Muscle layer of colon (tissue), 2 donors: ENCODE measurements at regions not wholly inside any gene's neighbourhood (a gene's known extent, or its start where the extent isn't known, plus 50 kb on each side); places are given as distances from the start of the nearest gene placed in this dataset.

Source experiments
- H3K27ac ChIP-seq: one replicate; pipeline ENCODE4 v1.7.0; 2013; ENCODE audit warnings: low read depth, mild to moderate bottlenecking, low read length, moderate library complexity
- H3K27me3 ChIP-seq, 2 donors: one replicate each; pipeline ENCODE4 v1.7.0; 2013; ENCODE audit warnings: low read length in 2 of 2, mild to moderate bottlenecking in 2 of 2; ENCODE audit not compliant: insufficient read depth in 2 of 2, control insufficient read depth in 1 of 2
- H3K36me3 ChIP-seq: one replicate; pipeline ENCODE4 v1.7.0; 2013; ENCODE audit warnings: mild to moderate bottlenecking, low read length; ENCODE audit not compliant: insufficient read depth
- H3K4me1 ChIP-seq: one replicate; pipeline ENCODE4 v1.7.0; 2013; ENCODE audit warnings: mild to moderate bottlenecking, low read length; ENCODE audit not compliant: insufficient read depth
- H3K4me3 ChIP-seq, 2 donors: one replicate each; pipeline ENCODE4 v1.7.0; 2013; ENCODE audit warnings: low read length in 2 of 2, low read depth in 1 of 2, mild to moderate bottlenecking in 1 of 2, moderate library complexity in 1 of 2
- H3K9ac ChIP-seq: one replicate; pipeline ENCODE4 v1.7.0; 2013; ENCODE audit warnings: low read length
- H3K9me3 ChIP-seq: one replicate; pipeline ENCODE4 v1.7.0; 2013; ENCODE audit warnings: mild to moderate bottlenecking, low read length
- donor health status: abdominal sarcoma.
- donor health status: Adenocarcinoma of cecum.

- Histone ChIP-seq H3K9me3 (no peaks in the 10 kb centered on the region), H3K9ac (no peak overlapping the region), H3K4me3 (no peak overlapping the region), H3K27ac (no peak overlapping the region), H3K4me1 (no peaks in the 10 kb centered on the region), H3K27me3 (no peaks in the 10 kb centered on the region), H3K36me3 (no peaks in the 10 kb centered on the region)
Measured at GRCh38 chr1:67991546-67991945, 58.9 kb downstream of the DIRAS3 start.

GRCh38 chr1:67988066-67988465 lies 62.4 kb downstream of the DIRAS3 start:
- no peaks in the 10 kb centered on the region for H3K9me3 ChIP-seq
- H3K4me1 ChIP-seq, result no peaks in the 10 kb centered on the region
- H3K4me3 ChIP-seq, result no peak overlapping the region
- H3K36me3 ChIP-seq, result no peaks in the 10 kb centered on the region
- no peak overlapping the region for H3K27ac ChIP-seq
- H3K9ac ChIP-seq, result no peak overlapping the region
- H3K27me3 ChIP-seq, result no peaks in the 10 kb centered on the region

DNA sequence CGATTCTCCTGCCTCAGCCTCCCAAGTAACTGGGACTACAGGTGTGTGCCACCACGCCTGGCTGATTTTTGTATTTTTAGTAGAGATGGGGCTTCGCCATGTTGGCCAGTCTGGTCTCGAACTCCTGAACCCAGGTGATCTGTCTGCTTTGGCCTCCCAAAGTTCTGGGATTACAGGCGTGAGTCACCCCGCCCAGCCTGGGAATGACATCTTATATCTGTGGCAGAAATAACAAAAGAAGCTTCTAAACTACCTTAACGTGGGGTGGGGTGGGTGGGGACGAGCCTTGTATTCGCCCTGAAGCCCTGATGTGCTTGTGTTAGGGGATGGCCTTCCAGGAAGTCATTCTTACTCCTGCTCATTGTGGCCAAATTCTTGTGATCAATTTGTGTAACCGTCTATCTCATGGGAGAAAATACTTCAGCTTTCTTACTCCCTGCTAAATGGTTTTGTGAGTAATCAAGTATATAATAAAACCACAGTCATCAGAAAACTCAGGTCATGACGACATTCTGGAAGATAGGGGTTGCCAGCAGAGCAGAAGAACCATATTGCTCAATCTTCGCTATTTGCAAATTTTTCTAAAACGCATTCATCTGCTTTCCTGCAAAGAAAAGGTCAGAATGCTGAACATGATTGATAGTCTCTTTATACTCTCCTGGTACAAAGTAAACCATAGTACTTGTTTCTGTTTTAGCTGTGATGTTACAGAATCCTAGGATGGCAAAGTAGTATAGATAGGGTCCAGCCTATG lies 63.2 kb downstream of the DIRAS3 start:
- Histone ChIP-seq H3K9ac (no peak overlapping the region), H3K9me3 (no peaks in the 10 kb centered on the region), H3K27ac (no peak overlapping the region)

GRCh38 chr1:67983867-67984266 lies 66.6 kb downstream of the DIRAS3 start:
- Histone ChIP-seq H3K27me3 (no peaks in the 10 kb centered on the region), H3K9me3 (no peaks in the 10 kb centered on the region), H3K9ac (no peak overlapping the region), H3K4me1 (no peaks in the 10 kb centered on the region), H3K36me3 (no peaks in the 10 kb centered on the region), H3K4me3 (no peak overlapping the region), H3K27ac (no peak overlapping the region)

More for the DNA sequence above, 63.2 kb downstream of the DIRAS3 start:
- Histone ChIP-seq H3K4me1 (no peaks in the 10 kb centered on the region), H3K4me3 (no peak overlapping the region), H3K36me3 (no peaks in the 10 kb centered on the region), H3K27me3 (no peaks in the 10 kb centered on the region)

DNA sequence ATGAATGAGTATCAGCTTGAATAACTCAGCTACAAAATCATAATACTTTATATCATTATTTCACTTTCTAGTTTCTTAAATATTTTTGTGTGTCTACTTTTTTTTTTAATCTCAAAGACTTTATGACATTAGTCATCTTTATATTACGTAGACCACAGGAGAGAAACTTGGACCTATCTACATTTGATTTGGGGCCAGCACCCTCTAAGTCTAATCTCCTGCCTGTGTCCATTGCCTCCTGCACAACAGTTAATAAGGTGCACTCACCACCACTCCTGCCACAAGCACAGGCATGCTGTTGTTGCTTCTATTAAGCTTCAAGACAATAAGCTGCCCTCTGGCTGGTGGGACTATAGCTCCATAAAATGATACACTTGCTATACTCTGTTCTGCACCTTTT lies 70.4 kb downstream of the DIRAS3 start:
- H3K9ac ChIP-seq, result no peak overlapping the region
- no peak overlapping the region for H3K27ac ChIP-seq
- no peaks in the 10 kb centered on the region for H3K27me3 ChIP-seq
- H3K4me1 ChIP-seq, result no peaks in the 10 kb centered on the region
- no peak overlapping the region for H3K4me3 ChIP-seq
- no peaks in the 10 kb centered on the region for H3K9me3 ChIP-seq
- no peaks in the 10 kb centered on the region for H3K36me3 ChIP-seq

DNA sequence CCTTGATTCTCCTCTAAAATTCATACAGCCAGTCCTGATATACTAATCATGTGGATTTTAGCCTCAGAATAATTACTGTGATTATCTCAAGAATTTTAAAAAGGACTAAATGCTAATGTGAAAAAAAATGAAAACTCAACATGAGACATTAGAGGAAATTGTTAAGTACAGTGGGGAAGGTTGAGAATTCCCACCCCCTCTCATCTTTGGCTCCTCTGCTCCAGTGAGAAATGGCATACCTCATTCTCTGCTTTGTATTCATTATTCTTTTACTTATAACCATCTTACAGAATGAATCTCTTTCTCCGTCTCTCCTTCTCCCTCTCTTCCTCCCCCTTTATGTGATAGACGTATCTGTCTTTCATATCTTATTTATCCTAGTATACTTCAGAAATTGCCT lies 70.9 kb downstream of the DIRAS3 start:
- Histone ChIP-seq H3K4me1 (no peaks in the 10 kb centered on the region), H3K9ac (no peak overlapping the region), H3K36me3 (no peaks in the 10 kb centered on the region), H3K9me3 (no peaks in the 10 kb centered on the region), H3K4me3 (no peak overlapping the region), H3K27me3 (no peaks in the 10 kb centered on the region), H3K27ac (no peak overlapping the region)

- Histone ChIP-seq H3K9me3 (no peaks in the 10 kb centered on the region), H3K27me3 (no peaks in the 10 kb centered on the region)
Measured at GRCh38 chr1:67978890-67979516, 71.4 kb downstream of the DIRAS3 start.

GRCh38 chr1:67977756-67978155 lies 72.7 kb downstream of the DIRAS3 start:
- Histone ChIP-seq H3K4me3 (no peak overlapping the region), H3K27ac (no peak overlapping the region)

More at GRCh38 chr1:67978890-67979516, 71.4 kb downstream of the DIRAS3 start:
- H3K9ac ChIP-seq, result no peak overlapping the region
- no peak overlapping the region for H3K4me3 ChIP-seq
- H3K27ac ChIP-seq, result no peak overlapping the region
- no peaks in the 10 kb centered on the region for H3K36me3 ChIP-seq
- H3K4me1 ChIP-seq, result no peaks in the 10 kb centered on the region

DNA sequence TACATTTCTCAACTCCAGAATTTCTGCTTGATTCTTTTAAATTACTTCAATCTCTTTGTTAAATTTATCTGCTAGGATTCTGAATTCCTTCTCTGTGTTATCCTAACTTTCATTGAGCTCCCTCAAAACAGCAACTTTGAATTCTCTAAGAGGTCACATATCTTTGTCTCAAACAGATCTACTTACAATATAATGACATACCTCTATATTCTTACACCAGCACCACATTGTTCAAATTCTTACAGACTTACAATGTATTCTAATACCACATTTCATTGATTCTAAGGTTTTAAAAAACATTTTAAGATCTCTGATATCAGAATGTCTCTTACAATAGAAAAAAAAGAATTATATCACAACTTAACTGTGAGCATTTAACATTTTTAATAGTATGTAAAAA lies 77.4 kb downstream of the DIRAS3 start:
- no peaks in the 10 kb centered on the region for H3K27me3 ChIP-seq
- no peak overlapping the region for H3K9ac ChIP-seq
- no peaks in the 10 kb centered on the region for H3K36me3 ChIP-seq
- H3K9me3 ChIP-seq, result no peaks in the 10 kb centered on the region
- no peak overlapping the region for H3K27ac ChIP-seq
- H3K4me1 ChIP-seq, result no peaks in the 10 kb centered on the region
- H3K4me3 ChIP-seq, result no peak overlapping the region

More at GRCh38 chr1:67977756-67978155, 72.7 kb downstream of the DIRAS3 start:
- H3K9me3 ChIP-seq, result no peaks in the 10 kb centered on the region
- H3K27me3 ChIP-seq, result no peaks in the 10 kb centered on the region
- H3K36me3 ChIP-seq, result no peaks in the 10 kb centered on the region
- H3K4me1 ChIP-seq, result no peaks in the 10 kb centered on the region
- no peak overlapping the region for H3K9ac ChIP-seq

DNA sequence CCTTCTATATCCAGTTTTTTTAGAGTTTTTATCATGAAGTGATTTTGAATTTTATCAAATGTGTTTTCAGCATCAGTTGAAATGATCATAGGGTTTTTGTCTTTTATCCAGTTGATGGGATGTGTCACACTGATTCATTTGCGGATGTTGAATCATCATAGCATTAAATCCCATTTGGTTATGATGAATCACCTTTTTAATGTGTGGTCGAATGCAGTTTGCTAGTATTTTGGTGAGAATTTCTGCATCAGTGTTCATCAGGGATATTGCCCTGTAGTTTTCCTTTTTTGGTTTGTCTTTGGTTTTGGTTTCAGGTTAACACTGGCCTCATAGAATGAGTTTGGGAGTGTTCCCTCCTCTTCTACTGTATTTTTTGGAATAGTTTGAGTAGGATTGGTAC lies 80.3 kb downstream of the DIRAS3 start:
- Histone ChIP-seq H3K4me3 (no peak overlapping the region), H3K9ac (no peak overlapping the region), H3K4me1 (no peaks in the 10 kb centered on the region), H3K27ac (no peak overlapping the region), H3K36me3 (no peaks in the 10 kb centered on the region), H3K27me3 (no peaks in the 10 kb centered on the region), H3K9me3 (no peaks in the 10 kb centered on the region)

- Histone ChIP-seq H3K4me3 (no peak overlapping the region), H3K27me3 (no peaks in the 10 kb centered on the region), H3K9me3 (no peaks in the 10 kb centered on the region), H3K36me3 (no peaks in the 10 kb centered on the region), H3K27ac (no peak overlapping the region), H3K4me1 (no peaks in the 10 kb centered on the region), H3K9ac (no peak overlapping the region)
Measured at GRCh38 chr1:67969446-67969845, 81.0 kb downstream of the DIRAS3 start.

GRCh38 chr1:67966666-67967009 lies 83.8 kb downstream of the DIRAS3 start:
- Histone ChIP-seq H3K4me3 (no peak overlapping the region), H3K36me3 (no peaks in the 10 kb centered on the region), H3K9me3 (peaks cover 5% of the 10 kb centered on the region), H3K27me3 (no peaks in the 10 kb centered on the region), H3K27ac (no peak overlapping the region), H3K9ac (no peak overlapping the region), H3K4me1 (no peaks in the 10 kb centered on the region)
